HG03457 (cell line): ENCODE measurements at regions not wholly inside any gene's neighbourhood (a gene's known extent, or its start where the extent isn't known, plus 50 kb on each side); places are given as distances from the start of the nearest gene placed in this dataset.
"Not testable (repeated sequence)": the region's sequence is repeated elsewhere in the genome, so short reads cannot be mapped to it uniquely, and the experiment has no call there.

Experiments
- ATAC-seq: cut with Tn5 transposase; IDR thresholded peaks from one replicate; pipeline ENCODE4 v1.9.1; 2021; ENCODE audit warnings: moderate number of reproducible peaks; ENCODE audit not compliant: unreplicated experiment

GRCh38 chr16:61024180-61024900 is 1011.9 kb downstream of the CDH8 start:
- ATAC-seq: no peak

GRCh38 chr16:61014869-61015268 is 1021.4 kb downstream of the CDH8 start:
- ATAC-seq: no peak

- ATAC-seq: no peak
Observed at GRCh38 chr16:61007694-61008093, 1028.5 kb downstream of the CDH8 start.

- no peak for ATAC-seq
Observed at GRCh38 chr16:61005952-61006351, 1030.3 kb downstream of the CDH8 start.

GRCh38 chr16:61002479-61003204 is 1033.6 kb downstream of the CDH8 start:
- ATAC-seq: no peak

GRCh38 chr16:60991886-60992285 is 1044.4 kb downstream of the CDH8 start:
- no peak for ATAC-seq

GRCh38 chr16:60989592-60989991 is 1046.6 kb downstream of the CDH8 start:
- no peak for ATAC-seq

GRCh38 chr16:60979119-60979518 is 1057.1 kb downstream of the CDH8 start:
- ATAC-seq: no peak

- no peak for ATAC-seq
Observed at GRCh38 chr16:60949800-60950199, 1086.4 kb downstream of the CDH8 start.

GRCh38 chr16:60945225-60945624 is 1091.0 kb downstream of the CDH8 start:
- ATAC-seq: no peak

- ATAC-seq: not testable (repeated sequence)
Observed at GRCh38 chr16:60936189-60936588, 1100.0 kb downstream of the CDH8 start.

GRCh38 chr16:60932600-60932999 is 1103.6 kb downstream of the CDH8 start:
- no peak for ATAC-seq

- no peak for ATAC-seq
Observed at GRCh38 chr16:60930291-60930690, 1105.9 kb downstream of the CDH8 start.

- ATAC-seq: no peak
Observed at GRCh38 chr16:60922920-60923319, 1113.3 kb downstream of the CDH8 start.

GRCh38 chr16:60914334-60914733 is 1121.9 kb downstream of the CDH8 start:
- ATAC-seq: no peak

GRCh38 chr16:60907645-60908044 is 1128.6 kb downstream of the CDH8 start:
- ATAC-seq: no peak

GRCh38 chr16:60905811-60906210 is 1130.4 kb downstream of the CDH8 start:
- ATAC-seq: no peak

GRCh38 chr16:60902114-60902513 is 1134.1 kb downstream of the CDH8 start:
- no peak for ATAC-seq

- ATAC-seq: no peak
Observed at GRCh38 chr16:60882816-60883215, 1153.4 kb downstream of the CDH8 start.

- ATAC-seq: no peak
Observed at GRCh38 chr16:60852635-60853034, 1183.6 kb downstream of the CDH8 start.

GRCh38 chr16:60821661-60822060 is 1214.6 kb downstream of the CDH8 start:
- no peak for ATAC-seq

GRCh38 chr16:60820361-60820760 is 1215.9 kb downstream of the CDH8 start:
- no peak for ATAC-seq
